SU-DHL-6 (cell line): ENCODE measurements at regions not wholly inside any gene's neighbourhood (a gene's known extent, or its start where the extent isn't known, plus 50 kb on each side); places are given as distances from the start of the nearest gene placed in this dataset.

Experiments
- H2AFZ ChIP-seq: fragments of 200-600 bp; sonication (generic); 2 replicates; pipeline ENCODE4 v1.6.1; 2014; ENCODE audit warnings: low read depth, mild to moderate bottlenecking, moderate library complexity, mixed read lengths, antibody characterized with exemption, low read length; ENCODE audit not compliant: severe bottlenecking
- H3F3A ChIP-seq: fragments of 200-600 bp; shearing (Covaris generic); 2 replicates; pipeline ENCODE4 v1.6.0; 2016; ENCODE audit warnings: antibody characterized with exemption, mild to moderate bottlenecking; ENCODE audit not compliant: insufficient read depth
- H3K27ac ChIP-seq: fragments of 200-600 bp; sonication (generic); 2 replicates; pipeline ENCODE4 v1.5.1; 2016; ENCODE audit warnings: low read depth, mild to moderate bottlenecking, low read length, moderate library complexity, mixed read lengths
- H3K27me3 ChIP-seq: fragments of 200-600 bp; sonication (generic), shearing (Covaris generic); 2 replicates; pipeline ENCODE4 v1.6.0; 2014; ENCODE audit warnings: mild to moderate bottlenecking, low read length
- H3K36me3 ChIP-seq: fragments of 200-600 bp; sonication (generic); 2 replicates; pipeline ENCODE4 v1.6.1; 2014; ENCODE audit warnings: mild to moderate bottlenecking, low read length, mixed read lengths
- H3K4me2 ChIP-seq: fragments of 300-600, 200-600 bp; shearing (Covaris generic), sonication (generic); 2 replicates; pipeline ENCODE4 v1.6.0; 2014; ENCODE audit warnings: low read length, low read depth, mild to moderate bottlenecking; ENCODE audit not compliant: poor library complexity, severe bottlenecking
- H3K4me3 ChIP-seq: fragments of 200-600 bp; sonication (generic); 2 replicates; pipeline ENCODE4 v1.5.1; 2014; ENCODE audit warnings: antibody characterized with exemption, low read length, mild to moderate bottlenecking, mixed read lengths; ENCODE audit not compliant: insufficient read depth, poor library complexity, severe bottlenecking
- H3K79me2 ChIP-seq: fragments of 200-600 bp; sonication (generic); 2 replicates; pipeline ENCODE4 v1.6.1; 2014; ENCODE audit warnings: mild to moderate bottlenecking, low read length, moderate library complexity; ENCODE audit not compliant: insufficient read depth
- H3K9ac ChIP-seq: fragments of 200-600 bp; sonication (generic); 2 replicates; pipeline ENCODE4 v1.7.0; 2014; ENCODE audit warnings: mild to moderate bottlenecking, low read length
- H3K9me2 ChIP-seq: fragments of 200-600 bp; sonication (generic); replicated peaks from 2 replicates; pipeline ENCODE4 v1.6.1; 2014; ENCODE audit warnings: low read length; ENCODE audit not compliant: insufficient read depth
- H3K9me3 ChIP-seq: fragments of 200-600 bp; sonication (generic); 2 replicates; pipeline ENCODE4 v1.6.1; 2014; ENCODE audit warnings: low read length, mixed read lengths; ENCODE audit not compliant: insufficient read depth
- H4K20me1 ChIP-seq: fragments of 200-600 bp; sonication (generic); 2 replicates; pipeline ENCODE4 v1.6.1; 2014; ENCODE audit warnings: low read depth, mild to moderate bottlenecking, antibody characterized with exemption, low read length, moderate library complexity, mixed read lengths
- EZH2phosphoT487 ChIP-seq: fragments of 200-600 bp; sonication (generic), shearing (Covaris generic); conservative IDR thresholded peaks from 2 replicates; pipeline ENCODE4 v1.6.1; 2018; ENCODE audit warnings: mild to moderate bottlenecking, antibody characterized with exemption, low read length, moderate library complexity, mixed read lengths
- TF ChIP-seq, protein P1 (sequence below): fragments of 200-600 bp; sonication (generic); IDR thresholded peaks from one replicate; pipeline ENCODE4 v1.5.1; 2017; ENCODE audit warnings: antibody characterized with exemption, mild to moderate bottlenecking, low read length, moderate library complexity; ENCODE audit not compliant: insufficient read depth, poor library complexity, severe bottlenecking

DNA sequence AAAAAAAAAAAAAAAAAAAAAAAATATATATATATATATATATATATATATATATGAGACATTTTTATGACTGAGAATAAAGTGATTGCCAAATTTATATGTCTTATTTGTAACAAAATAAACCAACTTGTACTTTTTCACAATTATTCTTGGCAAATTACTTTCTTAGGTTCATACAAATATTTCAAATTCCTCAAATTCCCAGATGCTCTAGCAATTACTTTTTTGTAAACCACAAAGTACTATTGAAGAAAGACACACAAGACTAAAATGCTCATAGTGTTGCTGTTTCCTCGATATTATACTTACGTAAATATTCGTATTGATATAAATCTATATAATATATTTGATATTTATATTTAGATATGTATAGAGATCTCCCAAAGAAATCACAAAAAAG is 390.0 kb downstream of the FAT4 start:
- Histone ChIP-seq H3K9ac (no peak overlapping the region), H3K9me3 (no peaks in the 10 kb centered on the region), H3K79me2 (no peaks in the 10 kb centered on the region), H4K20me1 (no peaks in the 10 kb centered on the region), H3K36me3 (no peaks in the 10 kb centered on the region), H3F3A (no peaks in the 10 kb centered on the region), H3K4me3 (no peak overlapping the region), H2AFZ (no peak overlapping the region), H3K4me2 (no peak overlapping the region), H3K9me2 (no peaks in the 10 kb centered on the region), H3K27me3 (no peaks in the 10 kb centered on the region), H3K27ac (no peak overlapping the region)
- TF ChIP-seq EZH2phosphoT487 = no peak
- TF ChIP-seq, protein P1, sequence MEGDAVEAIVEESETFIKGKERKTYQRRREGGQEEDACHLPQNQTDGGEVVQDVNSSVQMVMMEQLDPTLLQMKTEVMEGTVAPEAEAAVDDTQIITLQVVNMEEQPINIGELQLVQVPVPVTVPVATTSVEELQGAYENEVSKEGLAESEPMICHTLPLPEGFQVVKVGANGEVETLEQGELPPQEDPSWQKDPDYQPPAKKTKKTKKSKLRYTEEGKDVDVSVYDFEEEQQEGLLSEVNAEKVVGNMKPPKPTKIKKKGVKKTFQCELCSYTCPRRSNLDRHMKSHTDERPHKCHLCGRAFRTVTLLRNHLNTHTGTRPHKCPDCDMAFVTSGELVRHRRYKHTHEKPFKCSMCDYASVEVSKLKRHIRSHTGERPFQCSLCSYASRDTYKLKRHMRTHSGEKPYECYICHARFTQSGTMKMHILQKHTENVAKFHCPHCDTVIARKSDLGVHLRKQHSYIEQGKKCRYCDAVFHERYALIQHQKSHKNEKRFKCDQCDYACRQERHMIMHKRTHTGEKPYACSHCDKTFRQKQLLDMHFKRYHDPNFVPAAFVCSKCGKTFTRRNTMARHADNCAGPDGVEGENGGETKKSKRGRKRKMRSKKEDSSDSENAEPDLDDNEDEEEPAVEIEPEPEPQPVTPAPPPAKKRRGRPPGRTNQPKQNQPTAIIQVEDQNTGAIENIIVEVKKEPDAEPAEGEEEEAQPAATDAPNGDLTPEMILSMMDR = no peak

DNA sequence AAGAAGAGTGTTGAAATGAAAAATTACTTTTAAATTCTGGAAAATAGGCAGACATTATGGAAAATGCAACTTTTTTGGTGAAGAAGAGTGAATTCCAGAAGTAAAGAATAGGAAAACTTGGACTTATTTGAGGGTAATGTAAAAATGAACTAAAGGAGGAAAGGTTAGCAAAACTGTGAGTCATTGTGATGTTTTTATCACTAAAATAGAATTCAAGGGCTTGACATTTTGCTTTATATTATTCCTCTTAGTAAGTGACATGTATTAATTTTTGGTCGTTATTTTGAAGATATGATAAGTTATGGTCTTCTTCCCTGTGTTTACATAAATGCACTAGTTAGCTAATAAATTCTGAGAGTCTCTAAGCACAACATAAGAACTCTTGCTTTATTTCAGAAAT is 390.9 kb downstream of the FAT4 start:
- Histone ChIP-seq H3K36me3 (no peaks in the 10 kb centered on the region), H2AFZ (no peak overlapping the region), H3K9me2 (no peaks in the 10 kb centered on the region), H3F3A (no peaks in the 10 kb centered on the region), H3K4me2 (no peak overlapping the region), H3K27me3 (no peaks in the 10 kb centered on the region), H3K4me3 (no peak overlapping the region), H3K27ac (no peak overlapping the region), H3K9me3 (no peaks in the 10 kb centered on the region), H4K20me1 (no peaks in the 10 kb centered on the region), H3K9ac (no peak overlapping the region), H3K79me2 (no peaks in the 10 kb centered on the region)
- TF ChIP-seq, protein P1 = no peak
- TF ChIP-seq EZH2phosphoT487 = no peak

DNA sequence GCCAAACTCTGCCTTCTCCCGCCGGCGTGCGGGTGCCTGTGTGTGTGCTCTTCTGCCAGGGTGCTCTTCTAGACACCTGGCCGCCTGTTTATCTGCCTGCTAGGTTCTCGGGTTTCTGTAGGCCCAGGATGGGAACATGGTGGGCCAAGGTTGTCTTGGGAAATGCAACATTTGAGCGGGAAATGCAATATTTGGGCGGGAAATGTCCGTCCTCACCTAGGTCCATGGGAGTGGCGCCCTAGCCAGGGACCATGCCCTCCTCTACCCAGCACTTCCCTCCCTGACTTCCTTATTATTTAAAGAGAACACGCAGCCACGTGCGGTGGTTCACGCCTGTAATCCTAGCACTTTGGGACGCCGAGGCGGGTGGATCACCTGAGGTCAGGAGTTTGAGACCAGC is 392.6 kb downstream of the FAT4 start:
- H3K9me2 ChIP-seq = no peaks in the 10 kb centered on the region
- no peaks in the 10 kb centered on the region for H3K79me2 ChIP-seq
- H4K20me1 ChIP-seq = no peaks in the 10 kb centered on the region
- H3K9me3 ChIP-seq = no peaks in the 10 kb centered on the region
- H3K36me3 ChIP-seq = no peaks in the 10 kb centered on the region
- no peak overlapping the region for H3K9ac ChIP-seq
- no peaks in the 10 kb centered on the region for H3K27me3 ChIP-seq
- TF ChIP-seq EZH2phosphoT487 = no peak
- TF ChIP-seq, protein P1 = no peak
- H2AFZ ChIP-seq = no peak overlapping the region
- H3K4me2 ChIP-seq = no peak overlapping the region
- no peak overlapping the region for H3K4me3 ChIP-seq
- H3F3A ChIP-seq = no peaks in the 10 kb centered on the region
- H3K27ac ChIP-seq = no peak overlapping the region
